ENCODE measurements at regions not wholly inside any gene's neighbourhood (a gene's known extent, or its start where the extent isn't known, plus 50 kb on each side); places are given as distances from the start of the nearest gene placed in this dataset.

DNA sequence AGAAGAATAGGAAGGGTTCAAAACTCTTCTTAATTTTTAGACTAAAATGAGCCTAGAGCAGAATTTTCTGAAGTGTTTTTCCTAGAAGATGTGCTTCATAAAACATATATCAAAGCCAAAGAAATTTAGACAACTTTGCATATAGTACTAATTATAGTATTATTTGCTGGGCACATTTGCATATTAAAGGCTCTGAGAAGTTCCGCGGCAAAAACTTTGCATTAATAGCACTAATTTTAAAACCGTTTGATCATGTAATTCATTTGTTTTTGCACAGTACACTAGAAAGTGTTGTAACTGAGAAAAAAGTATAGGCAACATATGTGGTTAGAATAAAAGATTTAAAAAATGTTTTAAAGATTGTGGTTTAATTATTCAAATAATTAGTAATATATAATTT, 412.0 kb upstream of the NR2F2 start:
- no peak for DNase-seq (ENCODE audit: low spot score)

DNA sequence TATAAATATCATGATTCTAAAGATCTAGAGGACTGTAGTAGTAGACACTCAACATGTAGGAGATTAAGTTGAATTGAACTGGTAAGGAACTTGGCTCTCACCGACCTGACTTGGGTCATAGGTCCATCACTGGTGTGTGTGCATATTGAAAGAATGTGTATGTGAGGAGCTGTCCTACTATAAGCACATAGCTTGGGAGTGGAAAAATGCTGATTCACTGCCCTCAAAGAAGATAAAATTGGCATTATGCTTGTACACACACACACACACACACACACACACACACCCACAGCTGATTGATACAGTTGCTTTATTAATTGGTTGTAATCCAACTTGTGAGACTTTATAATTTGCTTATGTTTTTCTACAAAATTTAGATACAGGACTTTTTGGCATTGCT, 411.0 kb upstream of the NR2F2 start:
- DNase-seq (ENCODE audit: low spot score), result no peak

DNA sequence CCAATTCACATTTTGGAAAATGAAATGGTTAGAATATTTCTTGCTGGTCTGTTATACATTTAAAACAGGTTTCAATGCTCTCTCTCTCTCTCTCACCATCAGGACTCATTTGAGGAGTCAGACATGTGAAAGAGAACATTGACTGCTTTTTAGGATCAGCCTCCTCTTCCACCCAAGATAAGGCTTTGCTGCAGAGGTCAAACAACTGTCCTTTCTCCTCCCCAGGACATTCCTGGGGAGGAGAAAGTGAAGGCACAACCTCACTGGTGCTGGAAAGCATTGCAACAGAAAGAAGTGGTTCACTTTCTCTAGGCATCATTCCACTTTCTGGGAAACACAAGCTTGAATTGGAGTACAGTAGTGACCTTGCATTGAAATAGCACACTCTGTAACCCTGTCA, 409.1 kb upstream of the NR2F2 start:
- DNase-seq (ENCODE audit: low spot score), result no peak

DNA sequence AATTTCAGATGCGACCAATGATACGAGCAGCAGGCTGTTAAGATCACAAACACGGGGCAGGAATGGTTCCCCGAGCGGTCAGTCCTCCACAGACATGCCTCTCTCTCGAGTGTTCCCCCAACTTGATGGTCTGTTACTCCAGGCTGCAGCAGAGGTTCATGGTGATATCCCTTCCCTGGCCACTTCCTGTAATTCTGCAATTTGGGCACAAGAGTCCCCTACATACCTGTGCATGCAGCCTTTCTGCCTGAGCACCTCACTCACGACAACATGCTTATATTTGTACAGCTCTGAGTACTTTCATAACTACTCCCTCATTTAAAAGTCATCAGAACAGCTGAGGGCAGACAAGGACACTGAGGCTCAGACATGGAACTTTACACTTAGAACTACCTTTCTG, 408.1 kb upstream of the NR2F2 start:
- no peak for DNase-seq (ENCODE audit: low spot score)

DNA sequence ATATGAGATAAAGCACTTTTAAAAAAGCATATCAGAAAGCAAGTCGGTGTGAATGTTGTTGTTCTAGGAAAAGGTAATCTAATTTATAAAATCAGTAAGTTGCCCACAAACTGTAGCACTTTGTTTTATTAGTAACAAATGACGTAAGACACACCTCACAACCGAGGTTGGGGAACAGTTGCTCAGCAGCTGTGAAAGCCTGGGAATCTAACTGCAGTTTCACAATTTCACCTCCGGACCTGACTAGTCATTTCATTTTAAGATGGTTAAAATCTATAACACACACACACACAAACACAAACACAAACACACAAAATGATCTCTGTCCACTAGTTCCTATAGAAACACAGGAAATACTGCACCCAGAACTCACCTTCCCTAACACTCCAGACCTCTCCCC, 406.7 kb upstream of the NR2F2 start:
- DNase-seq (ENCODE audit: low spot score), result no peak

DNA sequence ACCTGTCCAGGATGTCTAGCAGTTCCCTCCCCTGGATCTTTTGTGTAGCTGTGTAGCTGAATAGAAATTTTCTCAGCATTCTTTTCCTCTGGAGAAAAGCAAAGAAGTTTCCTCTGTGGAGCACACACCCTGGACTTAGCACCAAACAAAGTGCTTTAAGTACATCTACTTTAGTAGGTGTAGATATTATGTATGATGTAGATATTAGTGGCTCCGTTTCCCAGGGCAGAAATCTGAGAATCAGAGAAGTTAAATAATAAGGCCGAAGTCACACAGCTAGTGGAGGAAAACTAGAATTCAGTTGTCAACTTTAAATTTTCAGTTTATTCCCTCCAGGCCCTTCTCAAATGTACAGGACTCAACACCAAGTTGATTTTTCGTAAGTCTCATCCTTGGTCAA, 401.7 kb upstream of the NR2F2 start:
- no peak for DNase-seq (ENCODE audit: low spot score)

DNA sequence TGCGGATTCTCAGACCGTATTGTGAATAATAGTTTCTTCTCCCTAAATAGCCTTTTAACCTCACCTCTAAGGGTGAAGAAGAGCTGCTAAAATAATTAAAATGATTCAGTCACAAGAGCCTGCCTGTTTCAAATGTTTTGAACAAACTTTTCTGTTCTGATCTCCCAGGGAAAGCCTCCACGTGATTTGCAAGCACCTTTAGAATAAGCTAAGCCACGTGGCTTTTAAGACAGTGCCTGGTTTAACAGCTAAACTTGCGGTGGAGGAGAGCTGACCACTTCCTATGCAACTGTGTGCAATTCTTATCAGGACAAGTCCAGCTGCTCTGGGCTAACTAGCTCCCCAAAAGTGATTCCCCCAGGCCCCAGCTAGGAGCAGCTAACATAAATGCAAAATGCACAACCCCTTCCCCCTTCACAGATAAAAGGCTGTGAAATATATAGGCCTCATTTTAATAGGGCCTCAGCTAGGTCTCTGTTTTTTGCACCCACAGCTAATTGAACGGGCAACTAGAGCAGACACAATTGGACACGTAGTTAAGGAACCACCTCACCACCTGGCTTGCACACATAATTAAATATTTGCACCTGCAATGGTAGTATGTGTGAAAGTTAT, 401.2 kb upstream of the NR2F2 start:
- no peak for DNase-seq (ENCODE audit: low spot score)

DNA sequence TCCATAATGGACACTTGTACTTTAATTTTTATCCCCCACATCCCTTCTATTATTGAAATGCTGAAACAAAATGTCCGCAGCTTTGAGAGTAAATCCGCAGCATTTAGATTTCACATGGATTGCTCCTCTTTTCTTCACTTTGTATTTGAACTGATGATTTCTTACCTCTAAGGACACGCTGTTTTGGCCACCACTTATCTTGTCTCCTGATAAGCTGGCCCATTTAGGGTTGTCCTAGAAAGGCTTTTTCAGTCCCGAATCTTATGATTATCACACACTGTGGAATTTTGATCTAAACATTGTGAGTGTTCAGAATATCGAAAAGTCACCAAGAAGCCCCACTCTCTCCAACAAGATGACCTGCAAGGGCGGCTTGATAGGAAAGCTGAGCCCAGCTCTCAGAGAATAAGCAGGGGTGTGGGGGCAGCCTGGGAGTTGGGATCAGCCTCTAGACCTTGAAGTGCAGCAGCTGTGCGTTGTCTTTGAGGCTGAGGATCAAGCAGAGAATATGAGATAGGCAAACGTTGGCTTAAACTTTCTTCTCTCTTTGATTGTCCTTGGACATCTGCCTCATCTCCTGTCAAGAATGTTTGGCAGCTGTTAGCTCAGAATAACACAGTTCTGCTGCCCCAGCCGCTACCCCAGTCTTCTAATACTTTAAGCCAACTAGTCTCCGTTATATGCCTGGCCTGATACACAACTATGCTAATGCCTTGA, 399.7 kb upstream of the NR2F2 start:
- DNase-seq (ENCODE audit: low spot score), result no peak

DNA sequence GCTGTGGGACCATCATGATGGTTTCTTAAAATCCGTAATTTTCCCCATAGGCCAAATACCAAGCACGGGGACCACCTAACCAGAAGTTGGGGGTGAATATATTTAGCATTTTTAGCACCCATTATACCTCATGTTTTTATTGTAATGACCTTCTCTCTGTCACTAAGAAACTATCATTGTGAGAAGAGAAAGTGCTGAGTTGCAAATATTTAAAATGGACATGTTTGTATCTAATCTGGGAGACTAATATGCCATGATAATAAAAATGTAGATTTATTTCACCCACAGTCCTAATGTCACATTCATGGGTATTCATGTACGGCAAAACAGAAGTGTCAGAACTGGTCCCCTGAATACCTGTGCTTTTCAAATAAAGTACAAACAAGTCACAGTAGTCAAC, 398.9 kb upstream of the NR2F2 start:
- DNase-seq (ENCODE audit: low spot score), result no peak

DNA sequence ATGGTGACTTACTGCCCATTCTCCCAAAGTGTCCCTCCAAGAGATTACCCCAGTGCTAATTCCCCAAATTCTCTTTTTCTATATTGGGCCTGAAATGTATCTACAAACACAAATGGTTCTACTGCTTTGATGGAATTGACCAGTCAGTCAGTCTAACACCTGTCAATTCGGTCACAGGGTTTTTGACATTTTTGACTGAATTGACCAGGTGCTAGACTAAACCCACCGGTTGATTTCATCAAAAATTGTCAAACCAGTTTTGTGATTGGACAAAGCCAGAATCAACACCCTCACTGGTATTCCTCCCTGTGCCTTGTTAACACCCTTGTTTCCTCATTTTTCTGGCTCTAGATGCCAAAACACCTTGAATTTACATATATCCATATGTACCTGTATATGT, 398.4 kb upstream of the NR2F2 start:
- DNase-seq (ENCODE audit: low spot score), result no peak

DNA sequence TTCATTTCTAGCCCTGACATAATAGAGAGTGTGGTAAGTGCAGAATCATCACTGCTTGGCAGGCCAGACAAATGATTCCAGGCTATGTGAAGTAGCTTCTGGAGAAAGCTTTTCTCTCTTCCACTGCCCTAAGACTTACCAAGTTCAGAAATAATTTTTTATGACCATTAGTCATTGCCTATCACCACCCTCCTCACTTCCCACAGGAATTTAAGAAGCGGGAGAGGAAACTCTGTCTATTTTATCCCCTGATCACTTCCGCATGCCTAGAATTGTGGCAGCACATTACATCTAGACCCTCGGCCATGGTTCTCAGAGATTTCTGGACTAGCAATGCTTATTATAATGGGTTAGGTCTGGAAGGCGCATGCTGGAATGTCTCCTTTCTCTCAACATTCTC, 397.8 kb upstream of the NR2F2 start:
- DNase-seq (ENCODE audit: low spot score), result no peak

DNA sequence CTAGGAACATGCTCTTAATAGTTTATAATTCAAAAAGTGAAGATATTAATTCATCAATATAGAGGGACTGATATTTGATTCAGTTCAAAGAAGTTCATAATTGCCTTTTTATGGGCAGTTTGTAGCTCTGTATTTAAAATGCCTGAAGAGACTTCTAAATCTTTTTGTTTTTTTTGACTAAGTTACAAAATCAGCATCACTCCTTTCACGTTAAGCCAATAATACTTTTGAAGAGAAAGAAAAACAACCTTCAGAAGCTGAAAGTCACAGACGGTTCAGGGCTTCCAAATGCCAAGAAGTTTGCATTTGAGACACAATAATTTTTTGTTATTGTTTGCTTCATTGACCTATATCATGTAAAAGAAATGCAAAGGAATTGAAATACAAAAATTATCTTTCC, 394.6 kb upstream of the NR2F2 start:
- DNase-seq (ENCODE audit: low spot score), result no peak

DNA sequence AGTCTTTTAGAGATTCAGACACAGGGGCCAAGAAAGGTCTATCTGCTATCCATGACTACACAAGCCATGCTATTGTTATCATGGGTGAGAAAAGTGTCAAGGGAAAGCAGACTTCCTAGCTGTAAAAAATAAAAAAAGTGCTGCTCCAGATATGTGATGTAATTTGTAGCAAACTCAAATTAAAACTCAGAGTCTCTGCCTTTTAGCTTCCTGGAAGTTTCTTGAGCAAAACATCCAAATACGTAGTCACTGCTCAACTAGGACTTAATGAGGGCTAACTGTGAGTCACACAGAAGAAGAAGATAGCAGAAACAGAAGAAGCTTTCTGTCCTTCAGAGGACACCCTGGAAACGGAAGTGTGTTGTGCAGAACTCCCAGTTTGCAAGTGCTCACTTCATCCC, 393.4 kb upstream of the NR2F2 start:
- no peak for DNase-seq (ENCODE audit: low spot score)

DNA sequence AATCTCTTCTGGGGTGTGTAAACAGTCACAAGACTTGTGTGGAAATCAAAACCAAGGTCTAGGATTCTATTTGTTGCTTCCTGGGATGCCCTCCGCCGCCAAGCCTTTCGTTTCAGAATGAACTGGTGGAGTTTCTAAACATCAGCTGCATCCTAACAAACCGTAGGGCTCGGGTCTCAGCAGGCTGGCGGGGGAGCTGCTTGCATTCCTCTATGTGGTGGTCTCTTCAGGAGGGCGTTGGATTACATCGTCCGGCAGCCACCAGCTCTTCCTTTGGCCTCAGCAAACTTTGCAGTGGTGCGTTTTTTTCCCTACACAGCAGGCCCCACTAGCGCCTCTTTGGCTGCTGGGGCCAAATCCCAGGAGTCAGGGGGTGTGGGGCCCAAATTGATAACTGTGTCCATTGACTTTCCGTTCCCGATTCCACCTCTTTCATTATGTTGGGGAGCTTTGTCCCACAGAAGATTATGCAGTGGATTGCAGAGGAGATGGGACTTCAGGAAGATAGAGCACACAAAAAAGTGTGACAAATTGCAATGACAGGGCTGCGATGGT, 390.0 kb upstream of the NR2F2 start:
- DNase-seq (ENCODE audit: low spot score), result no peak

DNA sequence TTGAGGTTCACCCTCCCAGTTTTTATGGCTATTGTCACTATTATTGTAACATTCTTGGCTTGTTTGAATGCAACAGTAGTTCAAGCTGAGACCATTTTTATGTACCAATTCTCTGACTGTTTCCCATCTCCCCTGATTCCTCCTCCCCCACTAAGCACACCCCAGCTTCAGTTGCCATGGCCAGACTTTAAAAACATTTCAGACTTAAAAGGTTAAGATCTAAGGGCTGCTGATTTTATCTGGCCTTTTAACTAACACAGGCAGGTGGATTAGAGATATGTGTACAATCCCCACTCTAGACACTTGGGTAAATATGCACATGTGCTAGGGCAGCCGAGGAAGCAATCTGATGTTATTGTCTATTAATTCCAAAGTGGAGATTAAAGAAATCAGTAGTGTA, 386.3 kb upstream of the NR2F2 start:
- no peak for DNase-seq (ENCODE audit: low spot score)

DNA sequence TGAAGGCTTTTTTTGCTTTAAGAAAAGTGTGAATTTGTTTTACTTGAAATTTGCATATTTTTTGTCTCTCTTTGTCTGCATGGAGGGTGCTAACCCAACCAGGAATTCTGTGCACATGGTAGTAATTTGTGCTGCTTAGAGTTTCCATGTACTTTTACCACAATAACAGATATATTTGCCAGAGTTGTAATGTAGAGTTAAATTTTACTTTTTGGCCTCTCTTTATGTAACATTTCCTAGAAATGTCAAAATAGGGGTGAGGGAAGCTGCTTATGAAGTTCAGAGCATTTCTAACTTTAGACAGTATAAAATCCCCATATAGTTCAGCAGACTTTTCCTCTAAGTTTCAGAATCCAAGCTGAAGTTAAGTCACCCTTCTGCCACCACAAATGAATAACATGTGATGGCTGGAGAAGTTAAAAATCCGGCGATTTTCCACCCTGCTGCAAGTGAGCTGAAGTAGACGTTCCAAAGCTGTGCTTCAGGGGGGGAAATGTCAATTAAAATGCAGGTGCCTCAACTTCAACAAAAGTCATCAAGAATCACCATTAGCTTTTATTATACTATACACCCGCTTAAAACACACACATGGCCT, 385.7 kb upstream of the NR2F2 start:
- DNase-seq (ENCODE audit: low spot score), result no peak

DNA sequence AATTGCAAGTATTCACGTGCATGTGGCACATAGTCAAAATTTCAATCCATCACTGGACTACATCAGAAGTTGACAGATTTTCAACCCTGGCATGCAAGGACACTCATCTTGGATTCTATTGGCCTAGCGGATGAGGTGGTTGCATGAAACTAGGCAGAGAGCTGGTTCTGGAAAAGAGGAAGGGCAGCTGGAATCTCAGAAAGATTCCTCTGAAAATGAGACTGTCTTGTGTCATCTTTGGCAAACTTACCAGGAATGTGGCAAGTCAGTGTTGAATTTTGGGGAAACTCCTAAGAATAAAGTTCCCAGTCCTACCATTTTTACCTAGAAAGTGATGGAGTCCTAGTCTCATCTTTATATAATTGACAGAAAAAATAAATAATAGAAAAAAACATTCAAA, 384.3 kb upstream of the NR2F2 start:
- DNase-seq (ENCODE audit: low spot score), result no peak

DNA sequence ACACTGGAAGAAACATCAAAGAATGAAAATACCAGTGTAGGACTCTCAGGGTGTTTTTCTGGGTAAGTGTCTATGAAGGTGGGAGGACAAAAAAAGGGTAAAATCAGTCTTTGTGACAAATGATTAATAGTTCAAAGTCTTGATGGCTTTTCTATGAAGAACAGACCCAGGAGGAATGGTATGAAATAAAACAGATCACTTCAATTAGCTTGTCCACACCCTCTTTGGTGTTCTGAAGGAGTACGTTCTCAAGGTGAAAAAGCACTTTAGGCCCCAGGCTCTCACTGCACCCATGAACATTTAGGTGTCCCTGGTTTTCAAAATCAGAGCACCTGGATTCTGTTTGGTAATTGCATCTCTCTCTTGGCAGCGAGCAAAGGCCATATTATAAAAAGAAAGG, 383.6 kb upstream of the NR2F2 start:
- DNase-seq (ENCODE audit: low spot score), result no peak

DNA sequence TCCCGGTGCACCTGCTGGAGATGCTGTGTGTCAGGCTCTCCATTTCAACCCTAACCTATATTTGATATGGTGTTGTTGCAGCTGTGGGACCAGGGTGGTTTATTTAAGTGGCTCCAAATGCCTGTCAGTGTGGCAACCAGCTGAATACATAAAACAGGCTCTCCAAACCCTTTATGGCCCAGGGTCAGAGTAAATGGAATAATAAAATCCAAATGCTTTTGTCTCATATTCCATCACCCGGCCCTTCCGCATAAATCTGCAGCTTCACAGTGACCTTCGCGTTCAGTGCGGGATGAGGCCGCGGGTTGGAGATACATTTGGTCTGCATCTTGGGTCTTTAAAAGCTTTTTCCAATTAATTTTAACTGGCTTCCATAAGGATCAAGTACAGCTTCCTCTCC, 382.1 kb upstream of the NR2F2 start:
- DNase-seq (ENCODE audit: low spot score), result no peak

DNA sequence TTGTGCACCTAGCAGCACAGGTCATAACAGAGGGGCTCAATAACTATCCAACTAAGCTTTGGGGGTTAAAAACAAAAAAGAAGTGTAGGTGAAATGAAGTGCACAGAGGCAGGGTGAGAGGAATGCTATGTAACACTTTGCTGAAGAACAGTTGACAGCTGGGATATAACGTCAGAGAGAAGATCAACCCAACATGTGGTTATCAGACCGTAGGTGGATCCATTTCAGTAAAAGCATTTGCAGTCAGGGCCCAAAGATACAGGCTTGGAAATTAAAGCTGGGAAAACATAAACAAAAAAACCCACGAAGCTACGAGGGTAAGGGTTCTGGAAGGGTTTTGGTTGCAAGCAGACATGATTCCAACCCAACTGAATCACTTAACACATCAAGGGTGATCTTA, 377.5 kb upstream of the NR2F2 start:
- no peak for DNase-seq (ENCODE audit: low spot score)

DNA sequence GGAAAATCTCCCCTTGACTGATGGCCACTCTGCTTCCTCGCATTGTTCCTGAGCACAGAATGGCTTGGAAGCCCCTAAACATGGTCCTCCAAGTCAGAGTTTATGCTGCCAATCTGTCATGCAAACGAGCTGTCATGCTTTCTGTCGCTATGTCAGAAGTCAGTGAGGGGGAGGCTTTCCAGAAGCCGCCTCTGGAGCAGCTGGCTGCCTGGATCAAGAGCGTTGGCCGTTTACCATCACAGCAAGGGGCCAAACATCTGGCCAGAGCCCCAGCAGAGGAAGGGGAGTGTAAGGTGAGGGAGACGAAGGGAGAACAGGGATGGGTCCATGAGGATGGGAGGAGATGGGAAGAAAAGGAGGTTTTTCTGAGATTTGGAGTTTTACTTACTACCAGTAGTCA, 372.6 kb upstream of the NR2F2 start:
- no peak for DNase-seq (ENCODE audit: low spot score)

DNA sequence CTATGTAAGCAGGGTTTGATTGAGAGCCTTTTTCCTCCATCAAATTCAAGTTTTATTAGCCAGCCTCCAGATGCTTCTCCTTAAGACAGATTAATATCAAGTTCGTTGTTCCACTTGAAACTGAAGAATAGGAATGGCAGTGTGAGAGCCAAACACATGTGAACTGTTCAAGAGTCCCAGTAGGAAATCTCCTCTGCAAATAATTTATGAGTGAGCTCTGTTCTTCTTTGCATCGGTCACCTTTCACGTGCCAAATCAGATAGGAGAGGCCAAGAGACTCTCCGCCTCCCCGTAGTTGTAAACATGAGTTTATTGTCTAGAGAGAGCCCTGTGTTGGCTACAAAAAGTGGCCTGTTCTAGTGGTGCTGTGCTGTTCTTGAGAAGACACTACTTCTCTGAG, 372.1 kb upstream of the NR2F2 start:
- no peak for DNase-seq (ENCODE audit: low spot score)

DNA sequence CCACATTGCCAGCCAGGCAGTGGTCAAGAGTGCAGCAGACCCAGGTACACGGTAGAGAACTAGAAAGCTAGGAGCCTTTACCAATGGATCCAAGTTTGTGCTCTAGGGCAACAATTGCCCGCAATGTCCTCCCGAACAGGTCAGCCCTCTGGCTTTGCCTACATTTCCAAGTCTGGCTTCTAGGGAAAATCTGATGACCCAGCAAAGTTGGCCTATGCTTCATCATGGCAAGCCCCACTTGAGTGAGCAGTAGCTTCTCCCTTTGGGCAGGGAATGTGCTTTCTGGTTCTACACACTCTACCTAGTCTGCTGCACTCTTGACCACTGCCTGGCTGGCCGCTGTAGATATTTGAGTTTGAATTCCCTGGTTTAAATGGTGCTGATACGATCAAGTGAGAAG, 361.6 kb upstream of the NR2F2 start:
- no peak for DNase-seq (ENCODE audit: low spot score)
